Mesendoderm (in vitro differentiated cells): ENCODE measurements at regions not wholly inside any gene's neighbourhood (a gene's known extent, or its start where the extent isn't known, plus 50 kb on each side); places are given as distances from the start of the nearest gene placed in this dataset.

Source experiments
- DNase-seq: peaks from one replicate; pipeline ENCODE4 v3.0.0; 2013
- H2AK5ac ChIP-seq: 2 replicates; pipeline ENCODE4 v1.6.1; 2013; ENCODE audit warnings: low read length, inconsistent platforms
- H2BK120ac ChIP-seq: 2 replicates; pipeline ENCODE4 v1.6.1; 2013; ENCODE audit warnings: low read depth, mild to moderate bottlenecking, low read length, moderate library complexity, mixed read lengths
- H2BK15ac ChIP-seq: replicated peaks from 2 replicates; pipeline ENCODE4 v1.6.1; 2013; ENCODE audit warnings: low read depth, mild to moderate bottlenecking, moderate library complexity
- H2BK5ac ChIP-seq: 2 replicates; pipeline ENCODE4 v1.6.1; 2013; ENCODE audit warnings: low read length, inconsistent platforms
- H3K18ac ChIP-seq: 2 replicates; pipeline ENCODE4 v1.6.1; 2013; ENCODE audit warnings: mild to moderate bottlenecking, low read length, mixed read lengths
- H3K23ac ChIP-seq: one replicate; pipeline ENCODE4 v1.6.1; 2013; ENCODE audit warnings: low read length
- H3K27ac ChIP-seq: 2 replicates; pipeline ENCODE4 v1.5.1; 2013; ENCODE audit warnings: low read depth, mild to moderate bottlenecking, inconsistent platforms, low read length, moderate library complexity
- H3K27me3 ChIP-seq: 2 replicates; pipeline ENCODE4 v1.6.1; 2013; ENCODE audit warnings: low read length, control low read depth, mild to moderate bottlenecking, inconsistent platforms; ENCODE audit not compliant: insufficient read depth, poor library complexity
- H3K36me3 ChIP-seq: 2 replicates; pipeline ENCODE4 v1.6.1; 2013; ENCODE audit warnings: low read length, inconsistent platforms; ENCODE audit not compliant: control insufficient read depth, insufficient read depth
- H3K4ac ChIP-seq: one replicate; pipeline ENCODE4 v1.6.1; 2013; ENCODE audit warnings: low read depth, mild to moderate bottlenecking, low read length, moderate library complexity
- H3K4me1 ChIP-seq: 2 replicates; pipeline ENCODE4 v1.6.1; 2013; ENCODE audit warnings: low read depth, low read length, inconsistent platforms; ENCODE audit not compliant: control insufficient read depth
- H3K4me2 ChIP-seq: 2 replicates; pipeline ENCODE4 v1.6.1; 2013; ENCODE audit warnings: low read length
- H3K4me3 ChIP-seq: 2 replicates; pipeline ENCODE4 v1.5.1; 2013; ENCODE audit warnings: mild to moderate bottlenecking, low read length
- H3K56ac ChIP-seq: one replicate; pipeline ENCODE4 v1.6.1; 2013; ENCODE audit warnings: low read length
- H3K79me1 ChIP-seq: 2 replicates; pipeline ENCODE4 v1.6.1; 2013; ENCODE audit warnings: low read length, inconsistent platforms
- H3K79me2 ChIP-seq: 2 replicates; pipeline ENCODE4 v1.6.1; 2013; ENCODE audit warnings: mild to moderate bottlenecking, low read length; ENCODE audit not compliant: control insufficient read depth, insufficient read depth
- H3K9ac ChIP-seq: 2 replicates; pipeline ENCODE4 v1.6.1; 2013; ENCODE audit warnings: low read length, inconsistent platforms
- H4K5ac ChIP-seq: one replicate; pipeline ENCODE4 v1.6.1; 2013; ENCODE audit warnings: low read length
- H4K8ac ChIP-seq: one replicate; pipeline ENCODE4 v1.6.1; 2013; ENCODE audit warnings: low read depth, mild to moderate bottlenecking, control low read depth, low read length, moderate library complexity
- WGBS: extraction: QIAGEN DNeasy Blood & Tissue Kit; methylation state at CpG from one replicate; pipeline ENCODE4 v1.1.7; 2013; ENCODE audit warnings: low lambda C conversion rate, missing lambda C conversion rate; ENCODE audit not compliant: insufficient coverage; ENCODE audit errors: extremely low coverage; 5-methylcytosine and 5-hydroxymethylcytosine counted together

GRCh38 chrX:17294561-17294960 is 80.4 kb upstream of the NHS start:
- WGBS = no CpG with 5 or more reads among the region's 1 CpG
- H3K4me1 ChIP-seq = no peaks in the 10 kb centered on the region
- H3K18ac ChIP-seq = no peak overlapping the region

GRCh38 chrX:17295791-17296190 is 79.2 kb upstream of the NHS start:
- no peak overlapping the region for H2AK5ac ChIP-seq
- H2BK120ac ChIP-seq = no peak overlapping the region
- H3K56ac ChIP-seq = no peak overlapping the region
- H4K8ac ChIP-seq = no peak overlapping the region
- DNase-seq = no peak
- no peak overlapping the region for H3K4ac ChIP-seq
- no CpG with 5 or more reads among the region's 1 CpG for WGBS
- no peak overlapping the region for H3K23ac ChIP-seq
- no peak overlapping the region for H3K9ac ChIP-seq
- H2BK5ac ChIP-seq = no peak overlapping the region
- H3K18ac ChIP-seq = no peak overlapping the region
- no peaks in the 10 kb centered on the region for H3K27me3 ChIP-seq
- no peaks in the 10 kb centered on the region for H3K79me1 ChIP-seq
- no peaks in the 10 kb centered on the region for H3K36me3 ChIP-seq
- H2BK15ac ChIP-seq = no peak overlapping the region
- no peaks in the 10 kb centered on the region for H3K4me1 ChIP-seq
- H4K5ac ChIP-seq = no peak overlapping the region
- no peak overlapping the region for H3K4me3 ChIP-seq
- no peak overlapping the region for H3K4me2 ChIP-seq
- H3K79me2 ChIP-seq = no peaks in the 10 kb centered on the region
- no peak overlapping the region for H3K27ac ChIP-seq

More at GRCh38 chrX:17294561-17294960, 80.4 kb upstream of the NHS start:
- Histone ChIP-seq H3K23ac (no peak overlapping the region), H3K27ac (no peak overlapping the region), H3K4ac (no peak overlapping the region), H4K8ac (no peak overlapping the region), H2AK5ac (no peak overlapping the region), H2BK5ac (no peak overlapping the region), H2BK120ac (no peak overlapping the region), H3K79me2 (no peaks in the 10 kb centered on the region), H3K27me3 (no peaks in the 10 kb centered on the region), H3K56ac (no peak overlapping the region), H4K5ac (no peak overlapping the region), H3K4me3 (no peak overlapping the region), H3K36me3 (no peaks in the 10 kb centered on the region), H3K4me2 (no peak overlapping the region), H3K9ac (no peak overlapping the region), H3K79me1 (no peaks in the 10 kb centered on the region), H2BK15ac (no peak overlapping the region)
- no peak for DNase-seq

GRCh38 chrX:17298564-17298963 is 76.4 kb upstream of the NHS start:
- H3K23ac ChIP-seq = no peak overlapping the region
- H3K79me1 ChIP-seq = no peaks in the 10 kb centered on the region
- H3K56ac ChIP-seq = no peak overlapping the region
- no peak for DNase-seq
- no peaks in the 10 kb centered on the region for H3K79me2 ChIP-seq
- no peak overlapping the region for H3K27ac ChIP-seq
- H2BK120ac ChIP-seq = no peak overlapping the region
- no peak overlapping the region for H2BK15ac ChIP-seq
- H3K4ac ChIP-seq = no peak overlapping the region
- H3K27me3 ChIP-seq = no peaks in the 10 kb centered on the region
- H2AK5ac ChIP-seq = no peak overlapping the region
- H3K4me1 ChIP-seq = no peaks in the 10 kb centered on the region
- H3K4me2 ChIP-seq = no peak overlapping the region
- H3K36me3 ChIP-seq = no peaks in the 10 kb centered on the region
- no CpG with 5 or more reads among the region's 1 CpG for WGBS
- no peak overlapping the region for H4K5ac ChIP-seq
- H4K8ac ChIP-seq = no peak overlapping the region
- H3K9ac ChIP-seq = no peak overlapping the region
- no peak overlapping the region for H3K18ac ChIP-seq
- H2BK5ac ChIP-seq = no peak overlapping the region
- H3K4me3 ChIP-seq = no peak overlapping the region

GRCh38 chrX:17299206-17299605 is 75.8 kb upstream of the NHS start:
- Histone ChIP-seq H3K9ac (no peak overlapping the region), H2BK120ac (no peak overlapping the region), H3K4me3 (no peak overlapping the region), H3K56ac (no peak overlapping the region), H4K8ac (no peak overlapping the region), H3K4me1 (no peaks in the 10 kb centered on the region), H3K27ac (no peak overlapping the region), H4K5ac (no peak overlapping the region), H3K79me1 (no peaks in the 10 kb centered on the region), H3K23ac (no peak overlapping the region), H2BK5ac (no peak overlapping the region), H2AK5ac (no peak overlapping the region), H2BK15ac (no peak overlapping the region), H3K4me2 (no peak overlapping the region), H3K27me3 (no peaks in the 10 kb centered on the region), H3K4ac (no peak overlapping the region), H3K79me2 (no peaks in the 10 kb centered on the region), H3K36me3 (no peaks in the 10 kb centered on the region), H3K18ac (no peak overlapping the region)
- DNase-seq = no peak
- WGBS = no CpG with 5 or more reads among the region's 5 CpGs

GRCh38 chrX:17323397-17323796 is 51.6 kb upstream of the NHS start:
- no peak overlapping the region for H3K4me2 ChIP-seq
- H3K4me1 ChIP-seq = no peaks in the 10 kb centered on the region
- no peak overlapping the region for H3K18ac ChIP-seq
- no peaks in the 10 kb centered on the region for H3K36me3 ChIP-seq
- no peaks in the 10 kb centered on the region for H3K27me3 ChIP-seq
- H4K8ac ChIP-seq = no peak overlapping the region
- no peaks in the 10 kb centered on the region for H3K79me1 ChIP-seq
- no peak overlapping the region for H3K56ac ChIP-seq
- H2BK5ac ChIP-seq = no peak overlapping the region
- no peak overlapping the region for H3K27ac ChIP-seq
- H3K4ac ChIP-seq = no peak overlapping the region
- no peak overlapping the region for H2BK120ac ChIP-seq
- H2AK5ac ChIP-seq = no peak overlapping the region
- no peaks in the 10 kb centered on the region for H3K79me2 ChIP-seq
- no peak overlapping the region for H3K9ac ChIP-seq
- DNase-seq = no peak
- H4K5ac ChIP-seq = no peak overlapping the region
- no CpG with 5 or more reads among the region's 4 CpGs for WGBS
- H2BK15ac ChIP-seq = no peak overlapping the region
- no peak overlapping the region for H3K23ac ChIP-seq
- H3K4me3 ChIP-seq = no peak overlapping the region
